ENCODE measurements at regions not wholly inside any gene's neighbourhood (a gene's known extent, or its start where the extent isn't known, plus 50 kb on each side); places are given as distances from the start of the nearest gene placed in this dataset.

- no peak for TF ChIP-seq EZH2 (IDR thresholded peaks at IDR 0.05; ENCODE audit: borderline replicate concordance, insufficient read depth, low read depth, low read length, poor library complexity, severe bottlenecking)
- TF ChIP-seq, protein P1, sequence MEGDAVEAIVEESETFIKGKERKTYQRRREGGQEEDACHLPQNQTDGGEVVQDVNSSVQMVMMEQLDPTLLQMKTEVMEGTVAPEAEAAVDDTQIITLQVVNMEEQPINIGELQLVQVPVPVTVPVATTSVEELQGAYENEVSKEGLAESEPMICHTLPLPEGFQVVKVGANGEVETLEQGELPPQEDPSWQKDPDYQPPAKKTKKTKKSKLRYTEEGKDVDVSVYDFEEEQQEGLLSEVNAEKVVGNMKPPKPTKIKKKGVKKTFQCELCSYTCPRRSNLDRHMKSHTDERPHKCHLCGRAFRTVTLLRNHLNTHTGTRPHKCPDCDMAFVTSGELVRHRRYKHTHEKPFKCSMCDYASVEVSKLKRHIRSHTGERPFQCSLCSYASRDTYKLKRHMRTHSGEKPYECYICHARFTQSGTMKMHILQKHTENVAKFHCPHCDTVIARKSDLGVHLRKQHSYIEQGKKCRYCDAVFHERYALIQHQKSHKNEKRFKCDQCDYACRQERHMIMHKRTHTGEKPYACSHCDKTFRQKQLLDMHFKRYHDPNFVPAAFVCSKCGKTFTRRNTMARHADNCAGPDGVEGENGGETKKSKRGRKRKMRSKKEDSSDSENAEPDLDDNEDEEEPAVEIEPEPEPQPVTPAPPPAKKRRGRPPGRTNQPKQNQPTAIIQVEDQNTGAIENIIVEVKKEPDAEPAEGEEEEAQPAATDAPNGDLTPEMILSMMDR (IDR thresholded peaks at IDR 0.05) = no peak
- CTCF ChIA-PET = interaction anchor here (0.5 kb wide), 1 partner anchor 794 kb away, joined by 3 read pairs; no protein-coding TSS in a partner anchor
- Histone ChIP-seq H3K36me3 (replicated peaks in 1 of 2; ENCODE audit: control extremely low read depth in 1 of 2, control insufficient read depth in 1 of 2, extremely low read depth in 1 of 2, insufficient read depth in 2 of 2, low read length in 1 of 2) (no peaks in the 10 kb centered on the region), H3K9me3 (ENCODE audit: control extremely low read depth in 1 of 3, control insufficient read depth in 2 of 3, insufficient read depth in 1 of 3, low read length in 2 of 3) (no peaks in the 10 kb centered on the region), H3K4me3 (ENCODE audit: control extremely low read depth in 1 of 5, extremely low read depth in 1 of 5, insufficient read depth in 1 of 5, low read depth in 2 of 5, low read length in 4 of 5) (no peak overlapping the region), H3K9ac (ENCODE audit: low read length) (no peak overlapping the region), H3K27ac (ENCODE audit: low read length in 2 of 2) (no peak overlapping the region), H3K79me2 (ENCODE audit: control insufficient read depth, insufficient read depth, low read length) (no peaks in the 10 kb centered on the region), H3K27me3 (replicated peaks in 1 of 4; ENCODE audit: control extremely low read depth in 1 of 4, control insufficient read depth in 3 of 4, insufficient read depth in 4 of 4, low read length in 3 of 4) (no peaks in the 10 kb centered on the region), H3K4me1 (ENCODE audit: control insufficient read depth in 2 of 2, insufficient read depth in 2 of 2, low read length in 2 of 2) (no peaks in the 10 kb centered on the region), H2AFZ (ENCODE audit: insufficient read depth, low read depth, low read length, poor library complexity, severe bottlenecking) (no peak overlapping the region), H4K20me1 (ENCODE audit: control insufficient read depth, insufficient read depth, low read length, poor library complexity, severe bottlenecking) (no peaks in the 10 kb centered on the region), H3K4me2 (replicated peaks; ENCODE audit: low read depth, low read length, poor library complexity, severe bottlenecking) (no peak overlapping the region)
- Mint-ChIP-seq H3K9me3 (ENCODE audit: insufficient read depth) (no peaks in the 10 kb centered on the region), H3K4me3 (no peak overlapping the region), H3K27me3 (peaks cover 5% of the 10 kb centered on the region), H3K4me1 (no peaks in the 10 kb centered on the region), H3K27ac (no peak overlapping the region)
- intact Hi-C loops (cut with micrococcal nuclease) = no loop called here
- ATAC-seq (ENCODE audit: low read depth) = no peak
- no peak for DNase-seq
- 100% methylated on average over 1 of the region's 4 CpGs for WGBS (ENCODE audit: insufficient coverage)
- POLR2A ChIA-PET = no interaction called here
Measured at GRCh38 chr9:86529496-86530275, 175.5 kb upstream of the TUT7 start.

DNA sequence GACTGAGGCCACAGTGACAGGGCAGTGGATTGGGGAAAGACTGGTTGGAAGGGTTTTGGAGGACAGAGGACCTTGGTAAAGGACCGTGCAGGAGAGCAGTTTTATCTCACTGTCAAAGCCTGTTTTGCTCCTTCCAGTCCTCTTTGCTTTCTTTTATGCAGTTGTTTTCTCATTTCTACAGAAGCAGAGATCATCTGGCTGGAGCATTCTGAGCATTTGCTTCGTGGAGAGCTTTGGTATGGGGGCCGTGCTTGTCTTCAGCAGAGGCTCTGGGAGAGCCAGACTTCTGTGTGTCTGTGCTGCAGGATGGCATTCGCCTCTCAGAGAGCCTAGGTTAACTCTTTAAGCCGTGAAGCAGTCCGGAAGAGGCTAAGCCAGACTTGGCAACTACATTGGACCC, 171.8 kb upstream of the TUT7 start:
- H3K4me1 ChIP-seq (ENCODE audit: control insufficient read depth in 2 of 2, insufficient read depth in 2 of 2, low read length in 2 of 2) = no peaks in the 10 kb centered on the region
- H3K27me3 ChIP-seq (replicated peaks in 1 of 4; ENCODE audit: control extremely low read depth in 1 of 4, control insufficient read depth in 3 of 4, insufficient read depth in 4 of 4, low read length in 3 of 4) = no peaks in the 10 kb centered on the region
- H2AFZ ChIP-seq (ENCODE audit: insufficient read depth, low read depth, low read length, poor library complexity, severe bottlenecking) = no peak overlapping the region
- CTCF ChIA-PET = no interaction called here
- DNase-seq = no peak
- POLR2A ChIA-PET = no interaction called here
- no peak overlapping the region for H3K4me2 ChIP-seq (replicated peaks; ENCODE audit: low read depth, low read length, poor library complexity, severe bottlenecking)
- H3K79me2 ChIP-seq (ENCODE audit: control insufficient read depth, insufficient read depth, low read length) = no peaks in the 10 kb centered on the region
- no peak overlapping the region for H3K9ac ChIP-seq (ENCODE audit: low read length)
- no peak overlapping the region for H3K4me3 Mint-ChIP-seq
- H3K27ac Mint-ChIP-seq = no peak overlapping the region
- no peaks in the 10 kb centered on the region for H3K36me3 ChIP-seq (replicated peaks in 1 of 2; ENCODE audit: control extremely low read depth in 1 of 2, control insufficient read depth in 1 of 2, extremely low read depth in 1 of 2, insufficient read depth in 2 of 2, low read length in 1 of 2)
- no peaks in the 10 kb centered on the region for H4K20me1 ChIP-seq (ENCODE audit: control insufficient read depth, insufficient read depth, low read length, poor library complexity, severe bottlenecking)
- WGBS (ENCODE audit: insufficient coverage) = 71% methylated on average over 5 of the region's 6 CpGs
- no peaks in the 10 kb centered on the region for H3K9me3 ChIP-seq (ENCODE audit: control extremely low read depth in 1 of 3, control insufficient read depth in 2 of 3, insufficient read depth in 1 of 3, low read length in 2 of 3)
- peaks cover 5% of the 10 kb centered on the region for H3K27me3 Mint-ChIP-seq
- H3K27ac ChIP-seq (ENCODE audit: low read length in 2 of 2) = no peak overlapping the region
- no peak overlapping the region for H3K4me3 ChIP-seq (ENCODE audit: control extremely low read depth in 1 of 5, extremely low read depth in 1 of 5, insufficient read depth in 1 of 5, low read depth in 2 of 5, low read length in 4 of 5)
- no peaks in the 10 kb centered on the region for H3K9me3 Mint-ChIP-seq (ENCODE audit: insufficient read depth)
- intact Hi-C loops (cut with micrococcal nuclease) = no loop called here
- ATAC-seq (ENCODE audit: low read depth) = no peak
- no peaks in the 10 kb centered on the region for H3K4me1 Mint-ChIP-seq
- no peak for TF ChIP-seq EZH2 (IDR thresholded peaks at IDR 0.05; ENCODE audit: borderline replicate concordance, insufficient read depth, low read depth, low read length, poor library complexity, severe bottlenecking)
- TF ChIP-seq, protein P1 (IDR thresholded peaks at IDR 0.05) = no peak
